GM10248 (cell line): ENCODE measurements at regions not wholly inside any gene's neighbourhood (a gene's known extent, or its start where the extent isn't known, plus 50 kb on each side); places are given as distances from the start of the nearest gene placed in this dataset.

Experiments used
- CTCF ChIA-PET: fragments of 300-600 bp; sonication (Branson Sonifier 250); formaldehyde crosslinking; extraction: SDS; loops from one replicate; lab custom pipeline; 2021; ENCODE audit warnings: antibody characterized with exemption; lab: Yijun Ruan, JAX
- POLR2A ChIA-PET: fragments of 350-650 bp; sonication (Branson Sonifier 250); formaldehyde crosslinking; extraction: SDS; loops from one replicate; lab custom pipeline; 2020; ENCODE audit warnings: antibody characterized with exemption; lab: Yijun Ruan, JAX
- DNase-seq: peaks from one replicate; pipeline ENCODE4 v3.0.0; 2012; ENCODE audit errors: extremely low spot score
- TF ChIP-seq, protein P1 (sequence below): IDR thresholded peaks from 2 replicates; pipeline ENCODE4 v1.5.1; 2012; ENCODE audit warnings: mild to moderate bottlenecking, low read depth; ENCODE audit errors: extremely low read depth, missing control alignments, control extremely low read depth

GRCh38 chr2:195606179-195606578 is 50.8 kb upstream of the SLC39A10 start:
- DNase-seq: no peak
- POLR2A ChIA-PET: no interaction called here
- CTCF ChIA-PET: interaction anchor here (0.6 kb wide), 1 partner anchor 9 kb away, joined by 3 read pairs; no protein-coding TSS in a partner anchor
- TF ChIP-seq, protein P1, sequence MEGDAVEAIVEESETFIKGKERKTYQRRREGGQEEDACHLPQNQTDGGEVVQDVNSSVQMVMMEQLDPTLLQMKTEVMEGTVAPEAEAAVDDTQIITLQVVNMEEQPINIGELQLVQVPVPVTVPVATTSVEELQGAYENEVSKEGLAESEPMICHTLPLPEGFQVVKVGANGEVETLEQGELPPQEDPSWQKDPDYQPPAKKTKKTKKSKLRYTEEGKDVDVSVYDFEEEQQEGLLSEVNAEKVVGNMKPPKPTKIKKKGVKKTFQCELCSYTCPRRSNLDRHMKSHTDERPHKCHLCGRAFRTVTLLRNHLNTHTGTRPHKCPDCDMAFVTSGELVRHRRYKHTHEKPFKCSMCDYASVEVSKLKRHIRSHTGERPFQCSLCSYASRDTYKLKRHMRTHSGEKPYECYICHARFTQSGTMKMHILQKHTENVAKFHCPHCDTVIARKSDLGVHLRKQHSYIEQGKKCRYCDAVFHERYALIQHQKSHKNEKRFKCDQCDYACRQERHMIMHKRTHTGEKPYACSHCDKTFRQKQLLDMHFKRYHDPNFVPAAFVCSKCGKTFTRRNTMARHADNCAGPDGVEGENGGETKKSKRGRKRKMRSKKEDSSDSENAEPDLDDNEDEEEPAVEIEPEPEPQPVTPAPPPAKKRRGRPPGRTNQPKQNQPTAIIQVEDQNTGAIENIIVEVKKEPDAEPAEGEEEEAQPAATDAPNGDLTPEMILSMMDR: no peak

- TF ChIP-seq, protein P1: no peak
- ChIA-PET CTCF (no interaction called here), POLR2A (no interaction called here)
- no peak for DNase-seq
Measured at GRCh38 chr2:195604706-195605105, 52.3 kb upstream of the SLC39A10 start.

- TF ChIP-seq, protein P1: no peak
- no peak for DNase-seq
- ChIA-PET CTCF (no interaction called here), POLR2A (no interaction called here)
Measured at GRCh38 chr2:195603998-195604397, 53.0 kb upstream of the SLC39A10 start.

GRCh38 chr2:195603408-195603807 is 53.6 kb upstream of the SLC39A10 start:
- POLR2A ChIA-PET: no interaction called here
- CTCF ChIA-PET: no interaction called here
- TF ChIP-seq, protein P1: no peak
- no peak for DNase-seq

- ChIA-PET CTCF (interaction anchor here (1.0 to 2.9 kb wide), 2 partner anchors 58 to 105 kb away, joined by 3 to 9 read pairs; no protein-coding TSS in a partner anchor), POLR2A (no interaction called here)
- TF ChIP-seq, protein P1: no peak
- DNase-seq: no peak
Measured at GRCh38 chr2:195602687-195603086, 54.3 kb upstream of the SLC39A10 start.

GRCh38 chr2:195601361-195601760 is 55.7 kb upstream of the SLC39A10 start:
- TF ChIP-seq, protein P1: no peak
- DNase-seq: no peak
- CTCF ChIA-PET: interaction anchor here (0.6 to 2.9 kb wide), 6 partner anchors 13 to 111 kb away, joined by 3 to 9 read pairs (median 4); no protein-coding TSS in a partner anchor
- POLR2A ChIA-PET: no interaction called here
